Glomerular visceral epithelial cell (primary cell): ENCODE measurements at regions not wholly inside any gene's neighbourhood (a gene's known extent, or its start where the extent isn't known, plus 50 kb on each side); places are given as distances from the start of the nearest gene placed in this dataset.
"Not testable (repeated sequence)": the region's sequence is repeated elsewhere in the genome, so short reads cannot be mapped to it uniquely, and the experiment has no call there.

Experiments used
- DNase-seq: peaks from one replicate; pipeline ENCODE4 v3.0.0-alpha.2; 2016; ENCODE audit errors: extremely low spot score

- DNase-seq: no peak
Measured at GRCh38 chr21:28877318-28877884, 115.3 kb downstream of the LTN1 start.

GRCh38 chr21:28875078-28875477, 117.6 kb downstream of the LTN1 start:
- no peak for DNase-seq

GRCh38 chr21:28872218-28872617, 120.5 kb downstream of the LTN1 start:
- DNase-seq: no peak

- peak; percentile 6 for DNase-seq
Measured at GRCh38 chr21:28871388-28872010, 121.2 kb downstream of the LTN1 start.

- no peak for DNase-seq
Measured at GRCh38 chr21:28867401-28867800, 125.3 kb downstream of the LTN1 start.

GRCh38 chr21:28865488-28866186, 127.0 kb downstream of the LTN1 start:
- no peak for DNase-seq

- DNase-seq: no peak
Measured at GRCh38 chr21:28858424-28858823, 134.3 kb downstream of the LTN1 start.

GRCh38 chr21:28857752-28858151, 134.9 kb downstream of the LTN1 start:
- DNase-seq: no peak

- DNase-seq: peak; percentile 68
Measured at GRCh38 chr21:28856588-28857250, 136.0 kb downstream of the LTN1 start.

GRCh38 chr21:28852706-28853105, 140.0 kb downstream of the LTN1 start:
- no peak for DNase-seq

- no peak for DNase-seq
Measured at GRCh38 chr21:28851645-28852044, 141.0 kb downstream of the LTN1 start.

- not testable (repeated sequence) for DNase-seq
Measured at GRCh38 chr21:28839237-28839636, 153.4 kb downstream of the LTN1 start.

GRCh38 chr21:28837426-28837825, 155.3 kb downstream of the LTN1 start:
- DNase-seq: not testable (repeated sequence)

GRCh38 chr21:28836588-28836987, 156.1 kb downstream of the LTN1 start:
- DNase-seq: not testable (repeated sequence)

GRCh38 chr21:28834335-28835238, 158.1 kb downstream of the LTN1 start:
- DNase-seq: no peak

GRCh38 chr21:28833609-28834008, 159.1 kb downstream of the LTN1 start:
- DNase-seq: no peak

GRCh38 chr21:28833182-28833581, 159.5 kb downstream of the LTN1 start:
- peak; percentile 7 for DNase-seq

GRCh38 chr21:28832715-28833061, 160.0 kb downstream of the LTN1 start:
- no peak for DNase-seq

- peak; percentile 37 for DNase-seq
Measured at GRCh38 chr21:28832013-28832714, 160.5 kb downstream of the LTN1 start.

- DNase-seq: no peak
Measured at GRCh38 chr21:28828981-28829380, 163.7 kb downstream of the LTN1 start.

GRCh38 chr21:28828021-28828420, 164.7 kb downstream of the LTN1 start:
- DNase-seq: no peak
